ENCODE measurements at regions not wholly inside any gene's neighbourhood (a gene's known extent, or its start where the extent isn't known, plus 50 kb on each side); places are given as distances from the start of the nearest gene placed in this dataset.
A peak's percentile ranks its signal among the peaks of the same experiment; 100 is the strongest.

DNA sequence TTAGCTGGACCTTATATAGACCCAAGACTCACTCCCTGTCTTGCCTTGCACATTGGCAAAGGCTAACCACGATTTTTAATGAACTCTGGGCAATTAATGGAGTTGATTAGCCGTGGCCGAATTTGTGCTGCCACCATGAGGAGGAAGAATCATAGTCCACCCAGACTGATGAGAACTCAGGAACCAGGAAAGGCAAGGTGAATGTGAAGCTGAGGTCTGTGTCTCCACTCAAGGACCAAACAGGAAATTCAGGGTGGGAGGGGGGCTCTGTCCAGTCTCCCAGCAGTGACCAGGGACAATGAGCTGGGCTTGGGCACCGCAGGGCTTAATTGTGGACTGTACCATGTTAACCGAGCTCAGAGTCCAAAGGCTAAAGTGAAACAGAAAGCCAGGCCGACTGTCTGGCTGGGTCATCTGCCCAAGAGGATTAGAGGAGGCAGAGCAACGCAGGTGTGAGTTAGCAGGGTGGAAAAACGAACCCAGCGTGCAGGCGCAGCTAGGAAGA, 127.0 kb upstream of the JCAD start:
- peak; percentile 13 for ATAC-seq
- H3K36me3 ChIP-seq, result no peaks in the 10 kb centered on the region
- H3K27me3 ChIP-seq, result no peaks in the 10 kb centered on the region
- peak overlapping the region; percentile 42 to 66 for H3K27ac ChIP-seq
- H3K9me3 ChIP-seq, result no peaks in the 10 kb centered on the region
- DNase-seq, result no peak
- H3K4me1 ChIP-seq, result peaks cover 13 to 43% of the 10 kb centered on the region in 2 donors
- intact Hi-C loops (cut with DNase I), result loop anchor here in 1 of 2 donors (10.0 kb wide), 1 partner anchor 152 kb away; no protein-coding TSS in a partner anchor
- TF ChIP-seq, protein P1, sequence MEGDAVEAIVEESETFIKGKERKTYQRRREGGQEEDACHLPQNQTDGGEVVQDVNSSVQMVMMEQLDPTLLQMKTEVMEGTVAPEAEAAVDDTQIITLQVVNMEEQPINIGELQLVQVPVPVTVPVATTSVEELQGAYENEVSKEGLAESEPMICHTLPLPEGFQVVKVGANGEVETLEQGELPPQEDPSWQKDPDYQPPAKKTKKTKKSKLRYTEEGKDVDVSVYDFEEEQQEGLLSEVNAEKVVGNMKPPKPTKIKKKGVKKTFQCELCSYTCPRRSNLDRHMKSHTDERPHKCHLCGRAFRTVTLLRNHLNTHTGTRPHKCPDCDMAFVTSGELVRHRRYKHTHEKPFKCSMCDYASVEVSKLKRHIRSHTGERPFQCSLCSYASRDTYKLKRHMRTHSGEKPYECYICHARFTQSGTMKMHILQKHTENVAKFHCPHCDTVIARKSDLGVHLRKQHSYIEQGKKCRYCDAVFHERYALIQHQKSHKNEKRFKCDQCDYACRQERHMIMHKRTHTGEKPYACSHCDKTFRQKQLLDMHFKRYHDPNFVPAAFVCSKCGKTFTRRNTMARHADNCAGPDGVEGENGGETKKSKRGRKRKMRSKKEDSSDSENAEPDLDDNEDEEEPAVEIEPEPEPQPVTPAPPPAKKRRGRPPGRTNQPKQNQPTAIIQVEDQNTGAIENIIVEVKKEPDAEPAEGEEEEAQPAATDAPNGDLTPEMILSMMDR (IDR thresholded peaks at IDR 0.05), result no peak
- H3K4me3 ChIP-seq, result no peak overlapping the region

DNA sequence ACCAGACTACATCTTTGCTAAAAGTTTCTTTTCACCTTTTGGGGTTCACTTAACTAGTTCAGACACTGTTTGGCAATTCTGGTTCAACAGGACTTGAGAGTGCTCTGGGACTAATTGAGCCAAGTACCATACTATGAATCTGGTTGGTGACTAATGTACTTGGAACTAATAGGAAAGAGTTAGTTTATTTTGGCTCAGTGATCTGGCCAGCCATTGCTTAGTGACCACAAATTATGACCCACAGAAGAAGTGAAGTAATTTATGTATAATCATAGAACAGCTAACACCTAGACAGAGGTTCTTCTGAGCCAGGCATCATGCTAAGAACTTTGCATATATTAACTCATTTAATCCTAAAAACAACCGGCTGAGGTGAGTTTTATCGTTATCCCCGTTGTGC, 126.5 kb upstream of the JCAD start:
- peaks cover 13 to 43% of the 10 kb centered on the region in 2 donors for H3K4me1 ChIP-seq
- H3K27ac ChIP-seq, result peak overlapping the region; percentile 42 to 66
- no peaks in the 10 kb centered on the region for H3K36me3 ChIP-seq
- ATAC-seq (peak; percentile 71), DNase-seq (no peak)
- H3K27me3 ChIP-seq, result no peaks in the 10 kb centered on the region
- H3K9me3 ChIP-seq, result no peaks in the 10 kb centered on the region
- intact Hi-C loops (cut with DNase I), result loop anchor here in 1 of 2 donors (10.0 kb wide), 1 partner anchor 151 kb away; no protein-coding TSS in a partner anchor
- TF ChIP-seq, protein P1 (IDR thresholded peaks at IDR 0.05), result no peak
- H3K4me3 ChIP-seq, result no peak overlapping the region

DNA sequence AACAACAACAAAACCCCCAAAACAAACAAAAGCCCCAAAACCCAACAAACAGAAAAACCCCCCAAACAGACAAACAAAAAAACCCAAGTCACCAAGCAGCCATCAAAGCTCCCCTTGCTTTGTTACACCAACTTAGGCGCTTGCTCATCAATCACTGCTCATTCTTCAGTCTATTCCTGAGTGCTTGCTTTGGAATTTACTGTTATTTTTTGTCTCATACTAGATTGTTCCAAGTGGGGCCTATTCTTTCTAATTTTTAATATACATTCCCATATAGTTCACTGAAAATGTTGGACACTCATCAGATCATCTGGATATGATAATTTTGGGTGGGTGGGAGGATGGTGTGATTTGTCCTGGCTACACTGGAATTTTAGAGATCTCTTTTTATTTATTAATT, 126.0 kb upstream of the JCAD start:
- intact Hi-C loops (cut with DNase I), result loop anchor here in 1 of 2 donors (10.0 kb wide), 1 partner anchor 151 kb away; no protein-coding TSS in a partner anchor
- no peak overlapping the region for H3K27ac ChIP-seq
- no peaks in the 10 kb centered on the region for H3K9me3 ChIP-seq
- no peaks in the 10 kb centered on the region for H3K27me3 ChIP-seq
- H3K4me1 ChIP-seq, result peaks cover 13 to 42% of the 10 kb centered on the region in 2 donors
- H3K36me3 ChIP-seq, result no peaks in the 10 kb centered on the region
- ATAC-seq (no peak), DNase-seq (no peak)
- H3K4me3 ChIP-seq, result no peak overlapping the region
- TF ChIP-seq, protein P1 (IDR thresholded peaks at IDR 0.05), result no peak

DNA sequence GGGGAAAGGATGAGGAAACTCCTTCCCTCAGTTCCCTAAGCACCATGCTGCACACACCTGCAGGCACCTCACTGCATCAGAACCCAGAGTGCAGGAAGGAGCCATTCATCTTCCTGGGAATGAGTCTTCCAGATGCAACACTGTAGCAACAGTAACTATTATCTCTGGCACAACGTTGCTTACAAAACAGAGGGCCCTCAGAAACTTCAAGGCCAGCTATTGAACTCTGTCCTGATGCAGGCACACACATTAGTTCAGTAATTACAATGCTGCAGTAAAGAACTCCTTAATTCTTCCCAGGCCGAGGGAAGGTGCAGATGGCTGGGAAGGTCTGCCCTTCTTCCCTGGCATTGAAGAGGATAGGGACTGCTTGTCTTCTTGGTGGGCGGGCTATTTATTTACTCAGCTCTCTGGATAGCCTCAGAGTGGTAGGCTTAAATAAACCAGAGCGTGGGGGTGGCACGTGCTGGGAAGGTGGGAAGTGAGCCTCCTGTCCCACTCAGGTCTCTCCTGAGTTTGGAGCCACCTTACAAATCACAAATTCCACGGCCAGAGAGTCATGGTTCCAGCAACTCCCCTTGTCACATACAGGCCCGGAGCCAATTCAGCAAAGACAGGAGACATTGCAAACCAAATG, 125.1 kb upstream of the JCAD start:
- TF ChIP-seq, protein P1 (IDR thresholded peaks at IDR 0.05), result no peak
- DNase-seq, result peak in 1 of 4 donors; percentile 25
- H3K4me1 ChIP-seq, result peaks cover 13 to 36% of the 10 kb centered on the region in 2 donors
- no peak for ATAC-seq
- intact Hi-C loops (cut with DNase I), result loop anchor here in 1 of 2 donors (10.0 kb wide), 1 partner anchor 150 kb away; no protein-coding TSS in a partner anchor
- H3K27ac ChIP-seq, result no peak overlapping the region
- no peaks in the 10 kb centered on the region for H3K36me3 ChIP-seq
- H3K9me3 ChIP-seq, result no peaks in the 10 kb centered on the region
- no peaks in the 10 kb centered on the region for H3K27me3 ChIP-seq
- no peak overlapping the region for H3K4me3 ChIP-seq

DNA sequence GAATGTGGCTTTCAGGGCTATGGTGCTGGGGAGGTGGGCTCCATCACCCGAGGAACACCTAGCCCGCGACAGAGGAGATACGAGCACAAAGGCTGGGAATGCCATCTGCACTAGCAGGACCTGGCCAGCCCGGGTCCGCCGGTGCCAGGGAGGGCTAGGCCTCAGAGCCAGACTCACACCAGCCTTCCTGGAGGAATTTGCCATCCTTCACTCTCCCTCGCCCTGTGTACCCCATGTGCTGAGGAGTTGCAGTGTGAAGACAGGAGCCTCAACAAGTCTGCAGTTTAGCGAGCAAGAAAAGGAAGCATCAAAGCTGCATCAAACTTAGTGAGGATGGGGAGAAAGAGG, 123.6 kb upstream of the JCAD start:
- intact Hi-C loops (cut with DNase I), result loop anchor here in 1 of 2 donors (10.0 kb wide), 1 partner anchor 148 kb away; no protein-coding TSS in a partner anchor
- TF ChIP-seq, protein P1 (IDR thresholded peaks at IDR 0.05), result no peak
- H3K27ac ChIP-seq, result peak overlapping the region in 1 of 2 donors; percentile 26
- no peak for ATAC-seq
- no peak overlapping the region for H3K4me3 ChIP-seq
- H3K9me3 ChIP-seq, result no peaks in the 10 kb centered on the region
- H3K36me3 ChIP-seq, result no peaks in the 10 kb centered on the region
- H3K27me3 ChIP-seq, result no peaks in the 10 kb centered on the region
- H3K4me1 ChIP-seq, result peaks cover 13 to 36% of the 10 kb centered on the region in 2 donors
- DNase-seq, result no peak
